B cell (primary cell): ENCODE measurements at regions not wholly inside any gene's neighbourhood (a gene's known extent, or its start where the extent isn't known, plus 50 kb on each side); places are given as distances from the start of the nearest gene placed in this dataset.

Source experiments
- ATAC-seq: fragments of 200-7000 bp; cut with Tn5 transposase; one replicate; pipeline ENCODE4 v1.10.0; 2021; ENCODE audit warnings: low read depth, mild to moderate bottlenecking, moderate number of reproducible peaks, moderate library complexity
- CTCF ChIA-PET: fragments of 350-600 bp; sonication (Branson Sonifier 250); formaldehyde crosslinking; loops from one replicate; lab custom pipeline; 2021; ENCODE audit warnings: antibody characterized with exemption, inconsistent platforms; lab: Charles Lee
- POLR2A ChIA-PET: fragments of 350-600 bp; sonication (Branson Sonifier 250); formaldehyde crosslinking; loops from one replicate; lab custom pipeline; 2021; ENCODE audit warnings: antibody characterized with exemption; lab: Charles Lee
- DNase-seq: peaks from one replicate; pipeline ENCODE4 v3.0.0; 2013
- H2AFZ ChIP-seq: 2 replicates; pipeline ENCODE4 v1.6.1; 2012; ENCODE audit warnings: mild to moderate bottlenecking, low read depth, low read length; ENCODE audit not compliant: insufficient read depth, poor library complexity, severe bottlenecking
- H3K27ac ChIP-seq, 2 donors: 1 replicate in 1 of 2; 2 replicates in 1 of 2; pipeline ENCODE4 v1.5.1; 2012 to 2013; ENCODE audit warnings: low read length in 2 of 2, mild to moderate bottlenecking in 2 of 2, moderate library complexity in 1 of 2
- H3K27me3 ChIP-seq, 4 experiments: fragments of 200-600 bp in 1 of 4; sonication (generic) in 1 of 4; replicated peaks in 1 of 4; 1 replicate in 2 of 4; 2 replicates in 2 of 4; pipeline versions ENCODE4 v1.6.1 to v1.7.0; 2013 to 2016; ENCODE audit warnings: low read length in 3 of 4, mild to moderate bottlenecking in 2 of 4, mixed read lengths in 1 of 4, moderate library complexity in 1 of 4; ENCODE audit not compliant: insufficient read depth in 4 of 4, control insufficient read depth in 3 of 4; ENCODE audit errors: control extremely low read depth in 1 of 4
- H3K36me3 ChIP-seq, 2 experiments: replicated peaks in 1 of 2; 1 replicate in 1 of 2; 2 replicates in 1 of 2; pipeline versions ENCODE4 v1.6.1 to v1.7.1; 2013; ENCODE audit warnings: low read length in 1 of 2; ENCODE audit not compliant: insufficient read depth in 2 of 2, control insufficient read depth in 1 of 2; ENCODE audit errors: control extremely low read depth in 1 of 2, extremely low read depth in 1 of 2
- H3K4me1 ChIP-seq, 2 donors: fragments of 200-600 bp in 1 of 2; sonication (generic) in 1 of 2; 1 replicate in 1 of 2; 2 replicates in 1 of 2; pipeline versions ENCODE4 v1.5.1 to v1.6.1; 2013 to 2017; ENCODE audit warnings: low read length in 2 of 2; ENCODE audit not compliant: control insufficient read depth in 2 of 2, insufficient read depth in 2 of 2
- H3K4me2 ChIP-seq: replicated peaks from 2 replicates; pipeline ENCODE3; 2012; ENCODE audit warnings: mild to moderate bottlenecking, low read depth, low read length; ENCODE audit not compliant: poor library complexity, severe bottlenecking
- H3K4me3 ChIP-seq, 5 experiments: fragments of 200-600 bp in 1 of 5; sonication (generic) in 1 of 5; 1 replicate in 3 of 5; 2 replicates in 2 of 5; pipeline versions ENCODE4 v1.5.1 to v1.7.0; 2011 to 2016; ENCODE audit warnings: low read length in 4 of 5, mild to moderate bottlenecking in 4 of 5, low read depth in 2 of 5, control low read depth in 1 of 5, moderate library complexity in 1 of 5; ENCODE audit not compliant: insufficient read depth in 1 of 5; ENCODE audit errors: control extremely low read depth in 1 of 5, extremely low read depth in 1 of 5
- H3K79me2 ChIP-seq: fragments of 200-600 bp; sonication (generic); one replicate; pipeline ENCODE4 v1.6.0; 2016; ENCODE audit warnings: low read length; ENCODE audit not compliant: control insufficient read depth, insufficient read depth
- H3K9ac ChIP-seq: fragments of 200-600 bp; sonication (generic); 2 replicates; pipeline ENCODE4 v1.6.1; 2017; ENCODE audit warnings: mild to moderate bottlenecking, low read length, moderate library complexity
- H3K9me3 ChIP-seq, 3 donors: one replicate each; pipeline versions ENCODE4 v1.6.1 to v1.7.1; 2013; ENCODE audit warnings: low read length in 2 of 3; ENCODE audit not compliant: control insufficient read depth in 2 of 3, insufficient read depth in 1 of 3; ENCODE audit errors: control extremely low read depth in 1 of 3
- H4K20me1 ChIP-seq: 2 replicates; pipeline ENCODE4 v1.6.0; 2012; ENCODE audit warnings: mild to moderate bottlenecking, low read length; ENCODE audit not compliant: insufficient read depth, control insufficient read depth, poor library complexity, severe bottlenecking
- H3K27ac Mint-ChIP-seq: one replicate; pipeline ENCODE4 v1.8.0; 2021; ENCODE audit warnings: mixed read lengths
- H3K27me3 Mint-ChIP-seq: one replicate; pipeline ENCODE4 v1.8.0; 2021; ENCODE audit warnings: mixed read lengths
- H3K4me1 Mint-ChIP-seq: one replicate; pipeline ENCODE4 v1.8.0; 2021; ENCODE audit warnings: mixed read lengths
- H3K4me3 Mint-ChIP-seq: one replicate; pipeline ENCODE4 v1.8.0; 2021; ENCODE audit warnings: mixed read lengths
- H3K9me3 Mint-ChIP-seq: one replicate; pipeline ENCODE4 v1.8.0; 2022; ENCODE audit warnings: mixed read lengths; ENCODE audit not compliant: insufficient read depth
- EZH2 ChIP-seq: IDR thresholded peaks from 2 replicates; pipeline ENCODE4 v1.6.1; 2012; ENCODE audit warnings: borderline replicate concordance, low read depth, mild to moderate bottlenecking, moderate library complexity, low read length; ENCODE audit not compliant: insufficient read depth, poor library complexity, severe bottlenecking
- WGBS: methylation state at CpG from one replicate; pipeline ENCODE4 v1.1.5; 2013; ENCODE audit warnings: missing lambda C conversion rate; ENCODE audit not compliant: insufficient coverage; 5-methylcytosine and 5-hydroxymethylcytosine counted together
- intact Hi-C: fragments of 100-400 bp; cut with micrococcal nuclease; formaldehyde crosslinking; loops from one replicate; pipeline ENCODE4 v1.10.0; 2022
- TF ChIP-seq, protein P1 (sequence below): fragments of 200-600 bp; IDR thresholded peaks from one replicate; pipeline ENCODE4 v1.8.0; 2022; ENCODE audit warnings: antibody characterized with exemption, mild to moderate bottlenecking

DNA sequence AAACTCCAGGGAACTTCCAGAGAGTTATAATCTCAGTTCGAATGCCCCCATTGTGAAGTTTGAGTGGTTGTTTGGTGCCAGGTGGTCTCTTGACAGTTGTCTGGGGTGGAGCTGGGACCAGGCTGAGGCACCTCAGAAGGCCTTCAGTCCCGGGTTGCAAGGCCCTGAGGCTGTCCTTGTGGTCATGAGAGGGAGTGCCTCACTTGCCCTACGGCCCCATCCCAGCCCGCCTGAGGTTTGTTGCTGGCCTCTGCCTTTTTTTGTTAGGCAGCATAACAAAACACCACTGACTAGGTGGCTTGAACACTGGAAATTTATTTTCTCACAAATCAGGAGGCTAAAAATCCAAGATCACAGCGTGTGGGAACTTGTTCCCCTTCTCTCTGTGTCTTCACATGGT lies 73.0 kb upstream of the PAPPA start:
- POLR2A ChIA-PET, result no interaction called here
- no peak overlapping the region for H3K27ac Mint-ChIP-seq

DNA sequence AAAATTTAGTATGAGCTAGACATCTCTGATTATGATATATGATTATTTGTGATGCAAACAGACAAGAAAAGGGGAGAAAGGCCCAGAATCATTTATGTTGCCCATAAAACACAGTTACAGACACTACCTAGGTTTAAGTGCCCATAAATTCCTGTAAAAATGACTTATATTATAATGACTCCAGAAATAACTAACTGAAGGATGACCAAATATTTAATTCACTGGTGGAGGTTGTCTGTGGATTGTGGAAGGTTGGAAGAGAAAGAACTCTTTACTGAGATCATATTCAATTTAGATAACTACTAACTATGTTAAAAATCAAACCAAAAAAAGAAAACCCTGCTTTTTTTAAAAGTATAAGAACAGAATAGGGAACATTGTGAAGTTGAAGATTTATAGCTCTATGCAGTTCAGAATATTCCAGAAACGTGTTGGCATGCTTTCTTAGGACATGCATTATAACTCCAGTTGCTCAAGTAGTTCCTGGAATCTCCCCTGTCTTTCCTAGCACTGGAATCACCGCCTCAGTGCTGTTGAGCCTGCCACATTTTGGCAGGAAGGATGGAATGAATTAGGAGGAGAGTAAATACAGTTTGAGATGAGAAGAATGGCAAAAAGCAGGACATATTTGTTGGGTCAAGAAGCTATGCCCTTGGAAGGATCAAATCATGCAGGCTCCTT lies 72.0 kb upstream of the PAPPA start:
- H3K4me3 Mint-ChIP-seq, result no peak overlapping the region
- 0% methylated on average over 1 of the region's 2 CpGs for WGBS
- H3K27me3 ChIP-seq, result no peaks in the 10 kb centered on the region
- intact Hi-C loops, result no loop called here
- no peak overlapping the region for H3K4me2 ChIP-seq
- no peak overlapping the region for H3K27ac Mint-ChIP-seq
- no peaks in the 10 kb centered on the region for H4K20me1 ChIP-seq
- H3K27me3 Mint-ChIP-seq, result no peaks in the 10 kb centered on the region
- no peak for TF ChIP-seq EZH2
- TF ChIP-seq, protein P1, sequence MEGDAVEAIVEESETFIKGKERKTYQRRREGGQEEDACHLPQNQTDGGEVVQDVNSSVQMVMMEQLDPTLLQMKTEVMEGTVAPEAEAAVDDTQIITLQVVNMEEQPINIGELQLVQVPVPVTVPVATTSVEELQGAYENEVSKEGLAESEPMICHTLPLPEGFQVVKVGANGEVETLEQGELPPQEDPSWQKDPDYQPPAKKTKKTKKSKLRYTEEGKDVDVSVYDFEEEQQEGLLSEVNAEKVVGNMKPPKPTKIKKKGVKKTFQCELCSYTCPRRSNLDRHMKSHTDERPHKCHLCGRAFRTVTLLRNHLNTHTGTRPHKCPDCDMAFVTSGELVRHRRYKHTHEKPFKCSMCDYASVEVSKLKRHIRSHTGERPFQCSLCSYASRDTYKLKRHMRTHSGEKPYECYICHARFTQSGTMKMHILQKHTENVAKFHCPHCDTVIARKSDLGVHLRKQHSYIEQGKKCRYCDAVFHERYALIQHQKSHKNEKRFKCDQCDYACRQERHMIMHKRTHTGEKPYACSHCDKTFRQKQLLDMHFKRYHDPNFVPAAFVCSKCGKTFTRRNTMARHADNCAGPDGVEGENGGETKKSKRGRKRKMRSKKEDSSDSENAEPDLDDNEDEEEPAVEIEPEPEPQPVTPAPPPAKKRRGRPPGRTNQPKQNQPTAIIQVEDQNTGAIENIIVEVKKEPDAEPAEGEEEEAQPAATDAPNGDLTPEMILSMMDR, result no peak
- H3K9me3 ChIP-seq, result no peaks in the 10 kb centered on the region
- no peaks in the 10 kb centered on the region for H3K4me1 Mint-ChIP-seq
- ATAC-seq (no peak), DNase-seq (no peak)
- H3K9ac ChIP-seq, result no peak overlapping the region
- no peak overlapping the region for H3K27ac ChIP-seq
- POLR2A ChIA-PET, result no interaction called here
- no peaks in the 10 kb centered on the region for H3K4me1 ChIP-seq
- H2AFZ ChIP-seq, result no peak overlapping the region
- CTCF ChIA-PET, result no interaction called here
- H3K36me3 ChIP-seq, result no peaks in the 10 kb centered on the region
- H3K79me2 ChIP-seq, result no peaks in the 10 kb centered on the region
- H3K9me3 Mint-ChIP-seq, result no peaks in the 10 kb centered on the region
- no peak overlapping the region for H3K4me3 ChIP-seq

More for the DNA sequence above, 73.0 kb upstream of the PAPPA start:
- Histone ChIP-seq H3K4me2 (no peak overlapping the region), H3K79me2 (no peaks in the 10 kb centered on the region), H3K4me3 (no peak overlapping the region), H3K36me3 (no peaks in the 10 kb centered on the region), H3K4me1 (no peaks in the 10 kb centered on the region), H3K27me3 (no peaks in the 10 kb centered on the region), H2AFZ (no peak overlapping the region), H3K9me3 (no peaks in the 10 kb centered on the region), H4K20me1 (no peaks in the 10 kb centered on the region), H3K9ac (no peak overlapping the region), H3K27ac (no peak overlapping the region)
- DNase-seq, result no peak
- CTCF ChIA-PET, result no interaction called here
- no peak overlapping the region for H3K4me3 Mint-ChIP-seq
- WGBS, result 66% methylated on average over 5 of the region's 5 CpGs
- no peak for TF ChIP-seq EZH2
- TF ChIP-seq, protein P1, result no peak
- ATAC-seq, result no peak
- H3K9me3 Mint-ChIP-seq, result no peaks in the 10 kb centered on the region
- no peaks in the 10 kb centered on the region for H3K27me3 Mint-ChIP-seq
- H3K4me1 Mint-ChIP-seq, result no peaks in the 10 kb centered on the region
- intact Hi-C loops, result no loop called here
